ENCODE measurements at regions not wholly inside any gene's neighbourhood (a gene's known extent, or its start where the extent isn't known, plus 50 kb on each side); places are given as distances from the start of the nearest gene placed in this dataset.

DNA sequence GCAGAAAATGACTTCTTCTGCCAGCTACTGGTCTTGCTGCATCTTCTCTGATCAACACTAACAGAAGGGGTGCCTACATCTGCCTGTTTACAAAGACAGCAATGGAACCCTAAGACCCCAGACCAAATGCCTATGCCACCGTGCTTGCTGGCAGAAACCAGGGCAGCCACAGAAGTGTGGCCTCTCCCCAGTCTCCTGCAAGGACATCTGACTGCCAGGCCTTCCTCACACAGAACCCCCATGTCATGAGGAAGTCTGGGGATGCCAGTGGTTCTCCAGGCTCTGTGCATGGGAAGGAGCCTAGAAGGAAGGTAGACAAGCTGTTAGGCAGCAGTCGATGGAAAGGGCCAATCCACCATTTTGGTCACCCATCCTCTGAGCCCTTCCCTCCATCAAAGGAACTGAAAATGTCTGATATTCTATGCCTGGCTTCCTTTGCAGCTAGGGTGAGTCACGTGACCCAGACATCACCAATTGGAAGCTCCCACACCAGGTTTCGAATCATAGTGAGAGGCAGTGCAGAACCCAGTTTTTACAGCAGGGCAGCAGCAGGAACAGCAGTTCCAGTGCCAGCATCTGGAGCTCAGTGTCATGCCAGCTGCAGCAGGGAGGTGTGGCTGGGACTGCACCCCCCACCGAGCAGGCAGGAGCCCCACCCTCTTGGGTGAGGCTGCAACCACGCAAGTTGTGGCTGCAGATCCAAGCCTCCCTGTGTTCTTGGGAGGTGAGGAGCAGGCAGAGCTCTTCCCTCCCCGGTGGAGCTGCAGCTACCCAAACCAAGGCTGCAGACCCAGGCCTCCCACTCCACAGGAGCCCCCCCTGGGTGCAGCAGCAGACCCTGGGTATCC is 123.4 kb downstream of the OLFM1 start:
- peaks cover 0 to 19% (median 0%) of the 10 kb centered on the region in 7 donors for H3K27me3 ChIP-seq
- TF ChIP-seq CTCF (IDR thresholded peaks at IDR 0.05): no peak
- WGBS, 2 donors: 78 to 82% methylated on average over 6 to 7 of the region's 7 CpGs
- DNase-seq (peak in 1 of 2 donors; percentile 0), ATAC-seq (no peak)
- no peaks in the 10 kb centered on the region for H3K36me3 ChIP-seq
- intact Hi-C loops (cut with DNase I): no loop called here
- H3K27ac ChIP-seq: no peak overlapping the region
- H3K4me1 ChIP-seq: peaks cover 0 to 26% (median 6%) of the 10 kb centered on the region in 9 donors
- H3K9me3 ChIP-seq: peaks cover 0 to 18% (median 0%) of the 10 kb centered on the region in 11 donors
- no peak overlapping the region for H3K4me3 ChIP-seq

- Histone ChIP-seq H3K27me3 (peaks cover 0 to 25% (median 0%) of the 10 kb centered on the region in 7 donors), H3K4me3 (no peak overlapping the region), H3K27ac (no peak overlapping the region), H3K36me3 (no peaks in the 10 kb centered on the region), H3K9me3 (peaks cover 0 to 18% (median 0%) of the 10 kb centered on the region in 11 donors), H3K4me1 (peaks cover 2 to 32% (median 12%) of the 10 kb centered on the region in 9 donors)
- WGBS, 2 donors: 88 to 91% methylated on average over 3 of the region's 3 CpGs
- no peak for TF ChIP-seq CTCF (IDR thresholded peaks at IDR 0.05)
- DNase-seq (peak in 1 of 2 donors; percentile 1), ATAC-seq (no peak)
- intact Hi-C loops (cut with DNase I): no loop called here
Measured at GRCh38 chr9:135211524-135211890, 124.0 kb downstream of the OLFM1 start.

GRCh38 chr9:135212961-135213360 is 125.5 kb downstream of the OLFM1 start:
- no peak overlapping the region for H3K4me3 ChIP-seq
- H3K9me3 ChIP-seq: peaks cover 0 to 18% (median 0%) of the 10 kb centered on the region in 11 donors
- intact Hi-C loops (cut with DNase I): no loop called here
- H3K27ac ChIP-seq: no peak overlapping the region
- WGBS, 2 donors: 65 to 74% methylated on average over 5 of the region's 5 CpGs
- ATAC-seq: no peak
- H3K4me1 ChIP-seq: peaks cover 3 to 46% (median 20%) of the 10 kb centered on the region in 9 donors
- H3K27me3 ChIP-seq: peaks cover 0 to 39% (median 6%) of the 10 kb centered on the region in 7 donors
- DNase-seq: peak in 1 of 2 donors; percentile 8
- H3K36me3 ChIP-seq: no peaks in the 10 kb centered on the region
- no peak for TF ChIP-seq CTCF (IDR thresholded peaks at IDR 0.05)

- peaks cover 0 to 45% (median 11%) of the 10 kb centered on the region in 7 donors for H3K27me3 ChIP-seq
- peak in 1 of 8 donors; percentile 38 for ATAC-seq
Measured at GRCh38 chr9:135213566-135213965, 126.1 kb downstream of the OLFM1 start.

More at GRCh38 chr9:135213566-135213965, 126.1 kb downstream of the OLFM1 start:
- H3K4me1 ChIP-seq: peaks cover 3 to 52% (median 21%) of the 10 kb centered on the region in 9 donors
- peaks cover 0 to 18% (median 0%) of the 10 kb centered on the region in 11 donors for H3K9me3 ChIP-seq
- 53 to 58% methylated on average over 9 of the region's 9 CpGs for WGBS, 2 donors
- TF ChIP-seq CTCF (IDR thresholded peaks at IDR 0.05): no peak
- no peak overlapping the region for H3K27ac ChIP-seq
- peak in 1 of 2 donors; percentile 3 for DNase-seq
- intact Hi-C loops (cut with DNase I): no loop called here
- H3K36me3 ChIP-seq: no peaks in the 10 kb centered on the region
- H3K4me3 ChIP-seq: no peak overlapping the region

All from heart right ventricle (tissue), 16 donors.